T-helper 1 cell treated with Interleukin-12 subunit alpha and Interleukin-12 subunit beta and Interleukin-4 antibody, amounts not matched to agents 30 ng/mL and 1 ng/mL, for 36 hours (primary cell): ENCODE measurements at regions not wholly inside any gene's neighbourhood (a gene's known extent, or its start where the extent isn't known, plus 50 kb on each side); places are given as distances from the start of the nearest gene placed in this dataset.

Experiments
- intact Hi-C: fragments of 100-400 bp; cut with micrococcal nuclease; formaldehyde crosslinking; loops from one replicate; pipeline ENCODE4 v1.15.1; 2024

GRCh38 chr9:129385211-129385934 is 207.3 kb upstream of the IER5L start:
- intact Hi-C loops = no loop called here

GRCh38 chr9:129384491-129385210 is 206.6 kb upstream of the IER5L start:
- intact Hi-C loops = no loop called here

GRCh38 chr9:129383561-129384490 is 205.8 kb upstream of the IER5L start:
- intact Hi-C loops = loop anchor here (1.0 to 2.0 kb wide), 3 partner anchors 29 to 227 kb away; partner anchors contain the start of gene IER5L

GRCh38 chr9:129383019-129383560 is 205.0 kb upstream of the IER5L start:
- intact Hi-C loops = loop anchor here (1.0 to 2.0 kb wide), 3 partner anchors 30 to 228 kb away; partner anchors contain the start of gene IER5L

DNA sequence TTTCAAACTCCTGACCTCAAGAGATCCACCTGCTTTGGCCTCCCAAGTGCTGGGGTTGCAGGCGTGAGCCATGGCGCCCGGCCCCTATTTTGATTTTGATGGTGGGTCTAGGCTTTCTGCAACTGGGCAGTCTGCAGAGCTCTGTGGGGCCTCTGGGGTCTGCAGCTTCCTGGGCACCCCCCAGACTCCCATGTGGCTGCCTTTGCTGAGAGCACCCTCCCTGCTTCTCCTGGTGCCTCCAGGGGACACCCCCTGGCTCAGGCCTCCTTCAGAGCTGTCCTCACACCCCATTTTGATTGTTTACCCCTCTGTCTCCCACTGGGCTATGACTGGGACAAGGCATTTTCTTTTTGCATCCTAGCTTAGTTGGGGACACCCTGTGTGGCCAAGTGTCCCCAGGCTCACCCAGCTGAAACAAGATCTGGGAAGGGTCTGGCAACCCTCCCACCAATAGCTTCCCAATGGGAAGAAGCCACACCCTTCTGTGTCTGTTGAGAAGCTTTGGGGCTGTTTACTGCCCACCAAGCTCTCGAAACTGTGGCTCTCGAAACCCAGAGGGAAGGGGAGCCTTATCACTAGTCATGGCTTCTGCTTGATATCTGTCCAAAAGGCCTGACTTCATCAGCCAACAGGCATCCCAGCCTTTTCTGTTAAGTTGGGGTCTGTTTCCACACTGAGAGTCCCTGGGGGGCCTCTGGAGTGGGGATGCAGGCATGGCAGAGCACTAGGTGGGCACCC is 204.4 kb upstream of the IER5L start:
- intact Hi-C loops = loop anchor here (1.0 to 2.0 kb wide), 3 partner anchors 31 to 228 kb away; partner anchors contain the start of gene IER5L

DNA sequence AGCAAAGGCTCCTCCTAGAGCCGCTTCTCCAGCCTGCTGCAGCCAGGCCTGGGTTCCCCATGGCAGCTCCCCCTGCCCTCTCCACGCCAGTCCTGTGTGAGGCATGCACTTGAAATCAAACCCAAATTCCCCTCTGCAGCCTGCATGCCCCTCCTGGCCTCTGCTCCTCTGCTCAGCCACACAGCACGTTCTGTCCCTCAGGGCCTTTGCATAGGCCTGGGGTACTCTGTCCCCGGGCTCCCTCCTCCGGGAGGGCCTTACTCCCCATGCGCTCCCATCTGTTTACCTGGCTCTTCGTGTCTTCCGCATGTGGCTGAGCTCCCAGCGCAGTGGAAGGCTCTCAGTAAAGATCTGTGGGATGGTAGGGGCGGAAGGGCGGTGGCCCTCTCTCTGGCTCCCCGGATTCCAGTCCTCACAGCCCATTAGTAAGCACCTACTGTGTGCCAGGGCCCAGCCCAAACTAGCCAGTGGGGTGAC is 203.5 kb upstream of the IER5L start:
- intact Hi-C loops = no loop called here

DNA sequence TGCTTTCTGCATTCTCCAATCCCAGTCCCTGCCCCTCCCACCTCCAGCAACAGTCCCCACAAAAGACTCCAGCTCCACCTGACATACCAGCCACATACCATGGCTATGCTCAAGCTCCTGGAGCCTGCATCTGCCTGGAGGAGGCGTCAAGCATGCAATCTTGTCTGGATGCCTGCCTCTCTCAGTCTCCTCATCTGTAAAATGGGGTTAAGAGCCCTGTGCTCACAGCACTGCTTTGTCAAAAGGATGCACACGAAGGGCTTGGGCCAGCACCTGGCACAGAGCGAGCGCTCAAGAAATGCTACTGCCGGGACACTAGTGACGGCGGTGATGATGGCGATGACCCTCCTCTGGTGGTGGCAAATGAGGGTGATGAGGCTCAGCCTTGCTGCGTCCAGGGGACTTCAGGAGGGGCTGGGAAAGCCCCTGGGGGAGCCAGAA is 202.9 kb upstream of the IER5L start:
- intact Hi-C loops = no loop called here

GRCh38 chr9:129379886-129380285 is 201.8 kb upstream of the IER5L start:
- intact Hi-C loops = no loop called here

DNA sequence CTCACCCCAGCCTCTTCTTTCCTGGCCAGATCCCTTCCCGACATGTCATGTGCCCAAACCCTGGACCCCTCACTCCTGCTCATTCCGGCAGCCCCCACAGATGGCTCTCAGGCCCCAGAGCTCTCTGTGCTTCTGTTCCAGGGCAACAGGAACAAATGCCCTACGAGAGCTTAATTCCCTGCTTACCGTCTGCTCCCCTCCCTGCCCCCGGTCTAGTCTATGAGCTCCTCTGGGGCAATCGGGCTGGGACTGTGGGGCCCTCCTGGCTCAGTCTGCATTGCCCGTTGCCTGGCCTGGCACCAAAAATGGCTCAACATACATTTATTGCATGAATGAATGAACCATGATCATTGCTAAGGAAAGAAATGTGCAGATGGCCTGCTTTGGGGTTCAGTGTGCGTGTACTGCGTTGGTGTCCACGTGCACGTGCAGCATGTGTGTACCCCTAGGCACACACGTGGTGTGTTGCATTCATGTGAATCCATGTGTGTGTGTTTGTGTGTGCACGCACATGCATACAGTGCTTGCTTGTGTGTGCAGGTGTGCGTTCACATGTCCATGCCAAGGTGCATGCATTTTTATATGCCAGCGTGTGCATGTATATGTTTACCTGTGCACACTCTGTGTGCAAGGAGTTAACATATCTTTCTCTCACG is 201.2 kb upstream of the IER5L start:
- intact Hi-C loops = no loop called here

DNA sequence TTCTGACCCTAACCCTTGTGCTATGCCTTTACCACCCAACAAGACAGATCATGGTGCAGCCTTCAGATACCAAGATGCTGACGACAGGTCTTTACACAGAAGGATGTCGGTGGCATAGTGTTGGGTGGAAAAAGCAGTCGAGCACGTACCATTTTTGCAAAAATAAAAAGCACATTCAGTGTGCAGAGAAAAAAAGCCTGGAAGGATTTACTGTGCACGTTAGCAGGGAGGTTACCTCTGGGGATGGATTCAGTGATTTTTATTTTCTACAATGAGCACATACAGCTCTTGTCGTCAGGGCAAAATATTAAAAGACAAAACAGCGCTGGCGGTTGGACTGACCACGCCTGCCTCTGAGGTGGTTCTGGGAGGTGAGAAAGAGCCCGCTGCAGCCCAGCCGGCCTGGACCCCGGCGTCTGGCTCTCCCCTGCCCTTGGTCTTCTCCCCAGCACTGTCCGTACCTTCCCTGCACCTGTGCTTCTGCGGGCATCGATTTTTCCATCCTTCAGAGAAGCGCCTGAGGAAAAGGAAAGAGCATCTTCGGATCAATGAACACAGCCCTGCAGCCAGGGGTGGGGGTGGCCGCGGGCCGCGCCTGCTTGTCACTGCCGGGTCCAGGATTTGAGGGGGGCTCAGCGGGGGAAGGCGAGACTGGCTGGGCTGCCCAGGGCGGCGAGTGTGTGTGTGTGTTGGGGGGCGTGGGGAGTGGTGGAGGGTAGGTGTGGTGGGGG is 200.0 kb upstream of the IER5L start:
- intact Hi-C loops = no loop called here

DNA sequence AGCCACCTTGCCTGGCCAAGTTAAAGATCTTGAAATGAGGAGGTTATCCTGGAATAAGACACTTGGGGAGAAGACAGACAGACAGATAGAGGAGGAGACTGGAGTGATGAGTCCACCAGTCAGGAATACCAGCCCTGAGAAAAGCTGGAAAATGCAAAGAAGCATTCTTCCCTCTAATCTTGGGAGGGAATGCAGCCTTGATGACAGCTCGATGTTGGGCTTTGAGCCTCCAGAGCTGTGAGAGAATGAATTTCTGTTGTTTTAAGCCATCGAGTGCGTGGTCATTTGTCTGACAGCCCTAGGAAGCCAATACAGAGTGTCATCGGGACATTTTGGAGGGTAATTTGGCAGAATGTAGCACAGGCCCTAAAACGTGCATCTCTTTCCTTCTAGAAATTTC is 199.1 kb upstream of the IER5L start:
- intact Hi-C loops = no loop called here

- intact Hi-C loops = no loop called here
Observed at GRCh38 chr9:129375845-129376244, 197.8 kb upstream of the IER5L start.

- intact Hi-C loops = no loop called here
Observed at GRCh38 chr9:129374651-129375050, 196.6 kb upstream of the IER5L start.

- intact Hi-C loops = no loop called here
Observed at GRCh38 chr9:129374231-129374630, 196.2 kb upstream of the IER5L start.

- intact Hi-C loops = no loop called here
Observed at GRCh38 chr9:129373361-129373760, 195.3 kb upstream of the IER5L start.

DNA sequence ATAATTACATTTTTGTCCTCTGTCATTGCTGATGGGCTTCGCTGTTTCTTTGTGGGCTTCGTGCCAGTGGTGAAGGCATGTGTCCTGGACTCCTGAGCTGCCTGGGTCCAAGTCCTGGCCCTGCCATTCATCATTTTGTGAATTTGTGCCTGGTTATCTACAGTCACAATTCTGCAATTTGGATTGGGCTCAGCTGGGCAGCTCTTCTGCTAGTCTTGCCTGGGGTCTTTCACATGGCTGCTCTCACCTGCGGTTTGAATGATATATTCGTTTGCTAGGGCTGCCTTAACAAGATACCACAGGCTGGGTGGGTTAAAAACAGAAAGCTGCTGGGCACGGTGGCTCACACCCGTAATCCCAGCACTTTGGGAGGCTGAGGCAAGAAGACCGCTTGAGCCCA is 192.7 kb upstream of the IER5L start:
- intact Hi-C loops = no loop called here

- intact Hi-C loops = no loop called here
Observed at GRCh38 chr9:129368444-129368978, 190.4 kb upstream of the IER5L start.

GRCh38 chr9:129367287-129367686 is 189.2 kb upstream of the IER5L start:
- intact Hi-C loops = no loop called here

- intact Hi-C loops = no loop called here
Observed at GRCh38 chr9:129365196-129365595, 187.1 kb upstream of the IER5L start.
